ENCODE measurements at regions not wholly inside any gene's neighbourhood (a gene's known extent, or its start where the extent isn't known, plus 50 kb on each side); places are given as distances from the start of the nearest gene placed in this dataset.

DNA sequence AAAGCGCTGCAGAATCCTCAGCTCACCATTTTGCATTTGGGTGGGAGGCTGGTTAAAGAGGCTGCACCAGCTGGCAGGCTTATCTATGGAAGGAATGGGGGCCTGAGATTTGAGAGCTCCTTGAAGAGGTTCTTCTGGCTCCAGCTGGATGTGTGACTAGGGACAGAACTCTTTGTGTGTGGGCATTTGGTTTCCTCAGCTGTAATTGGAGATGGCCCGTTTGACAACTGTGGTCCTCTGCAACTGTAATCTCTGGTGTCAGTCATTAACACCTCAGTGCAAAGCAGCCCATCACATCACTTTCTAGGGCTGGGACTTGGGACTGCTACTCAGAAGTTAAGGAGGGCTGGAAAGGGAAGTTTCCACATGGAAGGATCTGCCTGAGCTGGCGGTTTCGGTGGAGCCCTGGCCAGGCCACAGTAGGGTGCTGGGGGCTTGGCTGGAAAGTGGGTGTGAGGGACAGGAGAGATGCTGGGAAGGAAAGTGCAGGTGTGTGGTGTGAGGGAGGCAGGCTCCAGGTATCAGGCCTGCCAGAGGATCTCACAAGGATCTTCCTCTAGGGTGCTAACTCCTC is 193.8 kb downstream of the GADD45G start:
- ChIA-PET CTCF (ENCODE audit: partially characterized antibody) (interaction anchor here (0.9 to 1.2 kb wide), 2 partner anchors 10 to 301 kb away, joined by 3 to 4 read pairs; no protein-coding TSS in a partner anchor), POLR2A (ENCODE audit: partially characterized antibody) (interaction anchor here (0.6 kb wide), 1 partner anchor 9 kb away, joined by 4 read pairs; no protein-coding TSS in a partner anchor)
- Histone ChIP-seq H3K4me1 (replicated peaks in 1 of 4; ENCODE audit: control insufficient read depth in 3 of 4, insufficient read depth in 4 of 4, low read length in 3 of 4) (no peaks in the 10 kb centered on the region; a peak in 1 of 7 replicates), H3K23me2 (ENCODE audit: low read depth, low read length) (no peaks in the 10 kb centered on the region), H3K4me3 (ENCODE audit: extremely low read depth in 1 of 4, insufficient read depth in 2 of 4, low read depth in 3 of 4, low read length in 4 of 4) (no peak overlapping the region), H2BK12ac (ENCODE audit: low read depth, low read length) (no peak overlapping the region), H3K9me3 (ENCODE audit: insufficient read depth in 2 of 2, low read depth in 1 of 2, low read length in 1 of 2) (no peaks in the 10 kb centered on the region), H4K91ac (replicated peaks; ENCODE audit: insufficient read length, low read length) (no peak overlapping the region), H3K14ac (ENCODE audit: insufficient read length) (no peak overlapping the region), H2AK5ac (ENCODE audit: low read depth, low read length) (no peak overlapping the region), H3K79me1 (ENCODE audit: low read depth, low read length) (no peaks in the 10 kb centered on the region), H4K5ac (ENCODE audit: insufficient read length, low read depth, low read length) (no peak overlapping the region), H3K79me2 (ENCODE audit: control insufficient read depth in 1 of 2, insufficient read depth in 2 of 2, low read length in 2 of 2) (no peaks in the 10 kb centered on the region), H3K27me3 (replicated peaks in 1 of 4; ENCODE audit: control insufficient read depth in 3 of 4, extremely low read depth in 1 of 4, insufficient read depth in 3 of 4, low read length in 3 of 4) (no peaks in the 10 kb centered on the region), H4K20me1 (replicated peaks in 1 of 2; ENCODE audit: control insufficient read depth in 1 of 2, insufficient read depth in 2 of 2, low read length in 2 of 2) (no peaks in the 10 kb centered on the region), H2BK5ac (ENCODE audit: low read depth, low read length) (no peak overlapping the region), H3K23ac (ENCODE audit: insufficient read length) (no peak overlapping the region), H3K4ac (replicated peaks; ENCODE audit: insufficient read length, low read depth, low read length) (no peak overlapping the region), H3K18ac (ENCODE audit: extremely low read depth, low read length) (no peak overlapping the region), H3K9ac (replicated peaks in 1 of 4; ENCODE audit: extremely low read depth in 1 of 4, low read depth in 3 of 4, low read length in 3 of 4) (no peak overlapping the region), H2AFZ (ENCODE audit: low read length) (no peak overlapping the region), H4K8ac (ENCODE audit: extremely low read depth, insufficient read depth, low read length) (no peak overlapping the region), H3K56ac (replicated peaks; ENCODE audit: insufficient read length, low read depth, low read length) (no peak overlapping the region), H2BK120ac (replicated peaks; ENCODE audit: low read depth, low read length) (no peak overlapping the region), H3K36me3 (ENCODE audit: control insufficient read depth in 2 of 4, insufficient read depth in 4 of 4, low read length in 3 of 4) (no peaks in the 10 kb centered on the region), H3K27ac (ENCODE audit: low read depth, low read length) (no peak overlapping the region), H2BK20ac (ENCODE audit: low read length) (no peak overlapping the region), H2BK15ac (ENCODE audit: low read length) (no peak overlapping the region), H3K4me2 (ENCODE audit: insufficient read depth in 1 of 2, low read depth in 2 of 2, low read length in 2 of 2) (no peak overlapping the region)
- no peak for DNase-seq (ENCODE audit: low read depth in 1 of 2, low spot score in 2 of 2)
- FAIRE-seq, result no peak
- WGBS, 2 experiments (ENCODE audit: extremely low coverage in 1 of 2, insufficient coverage in 1 of 2, insufficient read length in 1 of 2, insufficient replicate concordance in 2 of 2, low coverage in 1 of 2, low lambda C conversion rate in 2 of 2, missing lambda C conversion rate in 1 of 2), result 91% methylated on average over 4 of the region's 4 CpGs; no CpG with 5 or more reads in 1 of the 2 experiments
- no peak for TF ChIP-seq HDAC6 (IDR thresholded peaks at IDR 0.05; ENCODE audit: low read depth, low read length)
- no peak for TF ChIP-seq BRCA1 (IDR thresholded peaks at IDR 0.05; ENCODE audit: low read depth, low read length)
- TF ChIP-seq TCF12 (IDR thresholded peaks at IDR 0.05; ENCODE audit: low read depth, low read length), result no peak
- TF ChIP-seq CREB1 (IDR thresholded peaks at IDR 0.05), result no peak
- TF ChIP-seq EZH2 (IDR thresholded peaks at IDR 0.05; ENCODE audit: low read depth, low read length, severe bottlenecking), result no peak
- TF ChIP-seq SUZ12 (IDR thresholded peaks at IDR 0.05; ENCODE audit: low read length), result no peak
- TF ChIP-seq ATF3 (IDR thresholded peaks at IDR 0.05; ENCODE audit: insufficient read depth, low read depth, low read length), result no peak
- TF ChIP-seq BCL11A (IDR thresholded peaks at IDR 0.05; ENCODE audit: low read depth in 2 of 2, low read length in 2 of 2), result no peak
- no peak for TF ChIP-seq POLR2AphosphoS5 (IDR thresholded peaks at IDR 0.05; ENCODE audit: low read depth, low read length)

Measured in H1 (cell line).